ENCODE measurements at regions not wholly inside any gene's neighbourhood (a gene's known extent, or its start where the extent isn't known, plus 50 kb on each side); places are given as distances from the start of the nearest gene placed in this dataset.

DNA sequence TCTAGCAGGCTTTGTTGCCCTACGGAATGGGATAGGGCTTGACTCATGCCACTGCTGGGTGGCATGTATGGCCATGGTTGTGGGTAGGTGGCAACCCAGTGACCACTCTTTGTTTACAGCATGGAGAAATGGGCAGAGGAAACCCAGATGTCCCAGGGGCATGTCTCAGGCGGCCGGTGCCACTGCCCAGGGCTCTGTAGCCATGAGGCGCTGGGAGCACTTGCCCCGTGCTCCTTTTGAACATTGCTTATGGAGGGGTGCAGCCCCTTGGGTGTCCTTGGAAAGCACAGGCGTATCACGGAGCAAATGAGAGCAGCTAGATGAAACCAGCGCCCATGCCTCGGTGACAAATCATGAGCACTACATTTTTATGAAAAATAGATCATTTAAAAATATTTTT lies 212.5 kb upstream of the ECI2 start:
- no peak for DNase-seq

DNA sequence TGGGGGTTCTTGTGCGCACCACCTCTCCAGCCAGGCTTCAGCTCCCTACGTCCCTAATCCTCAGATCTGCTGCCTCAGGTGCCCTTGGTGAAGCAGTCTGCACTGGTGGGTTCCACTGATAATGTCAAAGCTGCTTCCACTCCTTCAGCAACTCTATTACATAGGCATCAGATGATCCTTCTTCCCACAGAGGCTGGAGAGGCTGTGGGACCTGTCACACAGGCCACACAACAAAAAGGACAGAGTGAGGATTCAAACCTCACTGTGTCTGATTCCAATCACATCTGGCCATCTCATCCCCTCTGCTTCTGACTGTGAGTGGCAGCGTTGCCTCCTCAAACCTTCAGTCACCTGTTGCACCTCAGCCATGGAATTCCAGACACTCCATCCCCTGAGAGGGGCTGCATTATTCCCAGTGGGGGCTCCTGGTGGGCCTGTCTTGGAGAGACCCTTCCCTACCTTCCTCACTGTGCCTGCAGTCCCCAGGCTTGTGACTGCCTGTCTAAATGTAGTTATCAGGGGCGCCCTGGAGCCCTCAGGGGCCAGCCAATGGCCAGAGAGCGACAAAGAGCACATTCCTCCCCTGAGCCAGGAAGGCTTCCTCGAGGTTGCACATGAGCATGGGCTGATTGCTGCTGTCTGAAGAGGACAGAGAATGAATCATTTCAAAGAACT lies 211.4 kb upstream of the ECI2 start:
- no peak for DNase-seq

DNA sequence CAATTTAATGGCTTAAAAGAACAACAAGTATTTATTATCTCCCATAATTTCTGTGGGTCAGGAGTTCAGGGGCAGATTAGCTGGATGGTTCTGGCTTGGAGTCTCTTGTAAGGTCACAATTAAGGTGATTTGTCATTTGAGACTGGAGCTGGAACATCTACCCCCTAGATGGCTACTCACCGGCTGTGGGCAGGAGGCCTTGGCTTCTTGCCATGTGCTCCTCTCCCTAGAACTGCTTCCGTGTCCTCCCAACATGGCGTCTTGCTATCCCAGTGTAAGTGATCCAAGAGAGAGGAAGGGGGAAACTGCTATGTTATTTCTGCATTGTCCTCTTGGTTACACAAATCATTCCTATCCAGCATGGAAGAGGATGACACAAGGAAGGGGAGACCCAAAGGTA lies 210.2 kb upstream of the ECI2 start:
- no peak for DNase-seq

DNA sequence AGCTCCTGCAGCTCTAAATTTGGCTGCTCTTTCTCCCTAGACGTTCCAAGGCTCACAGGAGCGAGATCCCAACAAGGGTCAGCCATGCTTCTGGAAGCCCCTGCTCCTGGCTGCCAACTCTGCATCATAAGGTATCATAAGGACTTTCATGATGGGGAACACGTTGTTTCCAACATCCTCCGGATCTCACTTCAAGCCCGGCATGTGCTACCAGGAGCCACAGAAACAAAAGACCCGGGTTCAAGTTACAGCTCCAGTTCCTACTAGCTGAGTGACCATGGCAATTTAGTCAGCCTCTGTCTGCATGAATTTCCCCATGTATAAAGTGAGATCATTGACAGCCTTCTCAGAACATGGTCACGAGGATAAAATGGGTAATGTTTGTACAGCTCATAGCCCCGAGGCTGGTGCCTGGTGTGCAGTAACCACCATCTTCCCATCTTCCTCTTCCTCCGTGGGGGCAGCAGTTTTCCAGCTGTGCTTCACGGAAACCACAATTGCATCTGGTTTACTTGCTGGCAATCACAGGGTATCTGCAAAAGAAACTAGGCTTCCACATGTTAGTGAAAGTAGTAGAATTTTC lies 209.0 kb upstream of the ECI2 start:
- DNase-seq, result no peak

DNA sequence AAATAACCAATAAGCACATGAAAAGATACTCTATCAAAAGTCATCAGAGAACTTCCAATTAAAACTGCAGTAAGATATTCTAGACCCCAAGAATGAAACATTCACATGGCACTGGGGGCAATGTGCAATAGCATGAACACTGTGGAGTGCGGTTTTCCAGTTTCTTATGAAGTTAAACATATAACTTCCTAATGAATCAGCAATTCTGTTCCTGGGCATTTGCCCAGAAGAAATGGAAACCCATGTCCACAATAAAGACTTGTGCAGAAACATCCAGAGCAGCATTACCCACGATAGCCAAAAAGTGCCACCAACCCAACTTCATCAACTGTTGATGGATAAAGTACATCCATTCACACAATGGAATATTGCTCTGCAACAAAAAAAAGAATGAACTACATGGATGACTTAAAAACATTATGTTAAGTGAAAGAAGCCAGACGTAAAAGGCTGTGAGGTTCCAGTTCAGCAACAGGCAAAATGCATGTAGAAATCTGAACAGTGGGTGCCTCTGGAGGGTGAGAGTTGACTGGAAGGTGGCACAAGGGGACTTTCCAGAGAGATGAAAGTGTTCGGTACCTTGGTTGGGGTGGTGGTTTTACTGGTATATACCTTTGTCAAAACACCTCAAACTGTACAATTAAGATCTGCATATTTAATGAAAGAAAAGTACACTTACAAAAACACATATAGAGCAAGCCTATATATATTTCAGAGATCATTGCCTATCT lies 207.2 kb upstream of the ECI2 start:
- DNase-seq, result no peak

DNA sequence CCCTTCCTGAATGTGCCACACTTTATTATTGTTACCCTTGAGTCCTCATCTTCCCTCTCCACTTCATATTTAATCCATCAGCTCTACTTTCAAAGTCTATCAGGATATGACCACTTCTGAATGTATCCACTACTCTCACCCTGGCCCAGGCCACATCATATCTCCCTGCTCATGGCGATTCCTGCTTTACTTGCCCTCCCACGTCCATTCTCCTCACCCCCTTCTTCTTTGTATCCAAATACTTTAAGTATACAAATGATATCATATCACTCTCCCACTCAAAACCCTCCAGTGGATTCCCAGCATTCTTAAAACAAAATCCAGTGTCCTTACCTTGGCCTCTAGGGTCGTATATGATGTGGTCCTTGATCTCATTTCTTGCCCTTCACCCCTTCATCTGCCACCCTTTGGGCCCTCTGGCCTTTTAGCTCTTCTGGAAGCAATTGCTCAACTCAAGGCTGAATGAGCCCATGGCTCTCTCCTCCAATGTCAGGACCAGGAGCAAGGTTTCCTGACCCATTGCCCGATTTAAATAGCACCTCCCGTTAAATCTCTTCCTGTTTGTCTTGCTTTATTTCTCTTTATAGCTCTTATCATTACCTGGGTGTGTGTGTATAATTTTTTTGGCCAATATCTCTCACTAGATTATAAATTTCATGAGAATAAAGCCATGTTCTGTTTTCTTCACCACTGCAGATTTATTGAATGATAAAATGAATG lies 205.9 kb upstream of the ECI2 start:
- DNase-seq, result no peak

DNA sequence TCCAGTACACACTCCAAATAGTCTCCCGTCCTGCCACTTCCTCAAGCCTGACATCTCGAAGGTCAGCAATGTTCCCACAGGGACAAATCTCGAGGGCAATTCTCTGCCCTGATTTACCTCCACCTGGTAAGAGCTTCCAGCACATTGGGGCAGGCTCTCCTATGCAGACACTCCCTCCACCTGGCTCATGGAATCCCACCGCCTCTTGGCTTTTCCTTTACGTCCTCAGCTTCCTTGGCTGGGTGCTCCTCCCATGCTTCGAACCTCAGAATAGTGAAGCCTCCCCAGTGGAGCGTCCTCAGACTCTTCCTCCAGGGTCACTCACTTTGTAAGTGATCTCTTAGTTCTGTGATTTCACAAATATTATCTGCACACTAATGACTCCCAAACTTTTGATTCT lies 205.2 kb upstream of the ECI2 start:
- DNase-seq, result no peak

DNA sequence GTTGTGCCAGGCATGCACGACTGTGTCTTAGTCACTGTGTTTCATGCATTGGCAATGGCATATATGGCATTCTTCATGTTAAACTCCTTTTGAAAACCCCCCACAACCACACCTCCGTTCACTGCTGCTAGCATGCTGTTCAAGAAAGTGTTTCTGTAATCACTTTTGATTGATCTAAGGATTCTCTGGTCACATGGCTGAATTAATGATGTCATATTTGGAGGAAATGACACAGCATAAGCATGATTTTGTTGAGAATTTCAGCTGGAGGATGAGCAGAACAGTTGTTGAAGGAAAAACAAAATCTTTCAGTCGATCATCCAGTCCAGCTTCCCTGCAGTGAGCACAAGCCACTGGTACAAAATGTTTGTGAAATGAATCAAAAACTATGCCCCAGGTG lies 203.5 kb upstream of the ECI2 start:
- DNase-seq, result no peak

DNA sequence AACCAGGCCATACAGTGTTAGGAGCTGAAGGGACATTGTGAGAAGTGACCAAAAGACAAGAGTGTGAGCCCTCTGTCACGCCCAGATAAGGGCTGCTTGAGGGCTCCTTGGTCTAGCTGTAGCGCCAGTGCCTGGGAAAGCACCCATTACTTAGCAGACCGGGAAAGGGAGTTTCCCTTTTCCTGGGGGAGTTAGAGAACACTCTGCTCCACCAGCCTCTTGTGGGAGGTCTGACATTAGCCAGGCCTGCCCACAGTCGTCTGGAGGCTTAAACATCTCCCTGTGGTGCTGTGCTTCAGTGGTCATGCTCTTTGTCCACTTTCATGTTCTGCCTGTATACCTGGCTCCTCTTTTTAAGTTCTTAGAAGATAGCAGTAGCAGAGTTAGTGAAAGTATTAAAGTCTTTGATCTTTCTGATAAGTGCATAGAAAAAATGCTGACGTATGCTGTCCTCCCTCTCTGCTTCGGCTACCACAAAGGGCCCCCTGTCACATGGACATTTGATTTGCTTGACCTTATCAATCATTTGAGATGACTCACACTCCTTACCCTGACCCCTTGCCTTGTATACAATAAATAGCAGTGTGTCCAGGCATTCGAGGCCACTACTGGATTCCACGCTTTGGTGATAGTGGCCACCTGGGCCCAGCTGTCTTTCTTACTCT lies 201.5 kb upstream of the ECI2 start:
- no peak for DNase-seq

DNA sequence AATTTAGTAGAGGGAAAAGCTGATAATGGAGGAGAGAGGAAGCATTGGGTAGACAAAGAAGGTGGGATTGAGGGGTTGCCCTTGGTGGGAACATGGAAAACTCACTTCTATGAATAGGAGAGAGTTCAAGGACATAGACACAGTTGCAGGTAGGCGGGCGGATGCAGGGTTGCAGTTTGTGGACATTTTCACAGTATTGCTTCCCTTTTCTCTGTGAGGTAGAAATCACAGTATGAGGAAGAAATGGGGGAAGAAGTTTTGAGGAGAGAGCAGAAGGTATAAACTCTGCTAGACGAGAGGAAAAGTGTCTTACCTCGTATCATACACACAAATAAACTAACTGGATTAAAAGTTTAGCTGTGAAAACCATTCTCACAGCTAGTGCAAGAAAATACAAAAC lies 200.7 kb upstream of the ECI2 start:
- DNase-seq, result no peak

DNA sequence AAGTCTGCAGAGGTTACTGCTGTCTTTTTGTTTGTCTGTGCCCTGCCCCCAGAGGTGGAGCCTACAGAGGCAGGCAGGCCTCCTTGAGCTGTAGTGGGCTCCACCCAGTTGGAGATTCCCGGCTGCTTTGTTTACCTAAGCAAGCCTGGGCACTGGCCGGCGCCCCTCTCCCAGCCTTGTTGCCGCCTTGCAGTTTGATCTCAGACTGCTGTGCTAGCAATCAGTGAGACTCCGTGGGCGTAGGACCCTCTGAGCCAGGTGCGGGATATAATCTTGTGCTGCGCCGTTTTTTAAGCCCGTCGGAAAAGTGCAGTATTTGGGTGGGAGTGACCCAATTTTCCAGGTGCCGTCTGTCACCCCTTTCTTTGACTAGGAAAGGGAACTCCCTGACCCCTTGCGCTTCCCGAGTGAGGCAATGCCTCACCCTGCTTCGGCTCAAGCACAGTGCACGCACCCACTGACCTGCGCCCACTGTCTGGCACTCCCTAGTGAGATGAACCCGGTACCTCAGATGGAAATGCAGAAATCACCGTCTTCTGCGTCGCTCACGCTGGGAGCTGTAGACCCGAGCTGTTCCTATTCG lies 198.9 kb upstream of the ECI2 start:
- peak; percentile 29 for DNase-seq

DNA sequence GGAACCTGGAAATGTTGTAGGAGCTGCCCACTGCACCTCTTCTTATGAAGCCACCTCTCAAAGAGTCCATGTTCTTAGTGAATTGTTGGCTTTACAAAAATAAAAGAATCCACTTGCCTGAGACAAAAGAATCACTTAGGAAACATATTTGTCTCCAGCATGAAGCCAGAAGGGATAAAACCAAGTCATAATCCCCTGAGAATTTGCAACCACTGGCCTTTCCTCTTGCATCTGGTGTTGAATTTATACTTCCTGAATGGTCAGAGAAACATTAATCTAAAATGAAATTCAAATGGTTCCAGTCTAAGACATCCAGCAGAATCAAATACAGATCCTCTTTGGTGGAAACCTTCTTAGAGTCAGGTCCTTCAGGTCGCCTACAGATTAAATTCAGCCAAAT lies 192.5 kb upstream of the ECI2 start:
- no peak for DNase-seq

DNA sequence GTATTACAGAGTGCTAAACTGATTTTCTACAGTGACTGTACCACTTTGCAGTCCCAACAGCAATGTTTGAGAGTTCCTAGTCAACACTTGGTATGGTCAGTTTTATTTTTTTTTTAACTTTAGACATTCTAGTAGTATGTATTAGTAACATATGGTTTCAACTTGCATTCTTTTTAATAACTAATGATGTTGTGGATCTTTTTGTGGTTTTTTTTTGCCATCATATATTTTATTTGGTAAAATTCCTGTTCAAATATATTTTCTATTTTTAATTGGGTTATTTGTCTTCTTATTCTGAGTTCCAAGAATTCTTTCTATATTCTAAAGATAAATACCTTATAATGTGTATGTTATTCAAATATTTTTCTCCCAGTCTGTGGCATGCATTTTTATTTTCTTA lies 189.4 kb upstream of the ECI2 start:
- no peak for DNase-seq

DNA sequence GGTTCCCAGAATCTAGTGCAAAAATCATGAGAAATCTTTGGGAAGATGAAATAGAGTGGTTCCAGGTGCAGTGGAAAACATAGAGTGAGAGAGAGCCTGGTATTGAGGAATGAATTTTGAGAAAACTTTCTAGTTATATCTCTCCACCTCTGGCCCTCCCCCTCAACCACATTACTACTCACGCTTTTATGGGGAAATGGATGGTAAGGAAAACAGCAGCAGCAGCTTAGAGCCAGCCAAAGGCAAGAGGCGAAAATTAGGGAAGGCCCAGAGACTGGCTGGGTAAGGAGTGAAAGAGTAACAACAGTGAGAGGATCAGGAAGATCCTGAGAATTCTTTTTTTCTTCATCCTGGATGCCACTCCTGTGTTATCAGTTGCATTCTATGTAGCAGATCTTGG lies 187.9 kb upstream of the ECI2 start:
- no peak for DNase-seq

DNA sequence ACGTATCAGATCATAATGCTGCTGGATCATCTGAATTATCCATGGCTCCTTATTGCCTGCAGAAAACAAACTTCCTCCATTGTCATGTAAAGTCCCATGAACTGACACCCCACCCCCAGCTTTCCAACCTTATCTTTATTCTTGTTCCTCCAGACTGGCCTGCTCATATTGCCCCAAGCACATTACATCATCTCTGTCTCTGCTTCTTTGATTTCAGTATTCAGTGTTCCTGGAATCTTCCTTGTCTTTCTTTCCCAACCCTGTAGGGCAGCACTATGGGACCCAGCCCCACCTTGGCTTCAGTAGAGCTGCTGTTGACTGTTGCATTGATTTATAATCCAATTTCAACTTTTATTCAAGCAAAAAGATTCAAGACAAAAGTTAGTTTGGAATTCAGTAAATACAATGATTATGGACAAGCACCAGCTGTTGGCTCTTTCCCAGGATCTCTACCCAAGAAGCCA lies 187.5 kb upstream of the ECI2 start:
- no peak for DNase-seq

DNA sequence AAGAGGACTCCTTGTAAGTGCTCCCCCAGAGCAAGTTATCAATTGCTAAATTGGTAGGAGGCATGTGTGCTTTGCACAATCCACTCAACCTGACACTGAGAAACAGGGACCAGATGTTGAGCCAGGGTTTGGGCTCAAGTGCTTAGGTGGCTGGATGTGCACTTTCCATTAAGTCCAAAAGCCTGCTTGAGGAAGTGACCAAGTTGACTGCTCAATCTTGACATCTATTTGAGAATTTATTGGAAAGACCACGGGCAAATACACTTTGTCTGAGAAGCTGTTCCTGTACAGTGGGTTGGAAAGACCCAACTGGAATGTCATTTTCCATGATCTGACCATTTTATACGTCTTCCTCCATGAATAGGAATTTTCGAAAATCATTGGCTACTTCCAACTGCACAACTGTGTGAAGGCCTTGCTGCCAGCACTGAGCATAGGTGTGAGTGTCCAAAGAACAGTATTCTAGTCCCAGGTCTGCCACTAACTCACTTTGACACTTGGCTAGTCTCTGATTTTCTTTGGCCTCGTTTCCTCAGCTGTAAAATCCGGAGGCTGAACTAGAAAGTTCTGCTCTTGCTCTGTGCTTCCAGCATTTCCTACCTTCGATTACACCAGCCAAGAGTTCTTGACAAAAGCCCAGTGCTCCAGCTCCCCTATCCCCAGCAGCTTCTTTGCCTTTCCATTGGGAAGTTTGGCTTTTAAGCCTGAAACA lies 186.9 kb upstream of the ECI2 start:
- no peak for DNase-seq

DNA sequence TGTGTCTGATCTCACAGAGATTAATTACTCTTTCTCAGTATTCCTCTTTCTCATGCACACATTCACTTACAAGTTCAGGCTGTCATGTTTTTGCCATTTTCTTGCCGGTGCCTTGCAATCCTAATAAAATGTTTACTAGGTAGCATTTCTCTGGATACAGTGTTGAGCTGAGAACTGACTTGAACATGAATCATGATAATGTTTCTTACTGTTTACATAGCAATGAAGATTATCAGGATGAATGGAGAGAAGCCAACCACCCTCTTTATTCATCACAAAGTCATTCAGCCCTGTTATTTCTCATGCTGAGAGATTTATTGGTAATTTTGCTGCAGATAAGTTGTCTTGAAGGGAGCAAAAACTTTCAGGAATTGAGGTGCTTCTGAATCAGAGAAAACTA lies 185.5 kb upstream of the ECI2 start:
- DNase-seq, result no peak

DNA sequence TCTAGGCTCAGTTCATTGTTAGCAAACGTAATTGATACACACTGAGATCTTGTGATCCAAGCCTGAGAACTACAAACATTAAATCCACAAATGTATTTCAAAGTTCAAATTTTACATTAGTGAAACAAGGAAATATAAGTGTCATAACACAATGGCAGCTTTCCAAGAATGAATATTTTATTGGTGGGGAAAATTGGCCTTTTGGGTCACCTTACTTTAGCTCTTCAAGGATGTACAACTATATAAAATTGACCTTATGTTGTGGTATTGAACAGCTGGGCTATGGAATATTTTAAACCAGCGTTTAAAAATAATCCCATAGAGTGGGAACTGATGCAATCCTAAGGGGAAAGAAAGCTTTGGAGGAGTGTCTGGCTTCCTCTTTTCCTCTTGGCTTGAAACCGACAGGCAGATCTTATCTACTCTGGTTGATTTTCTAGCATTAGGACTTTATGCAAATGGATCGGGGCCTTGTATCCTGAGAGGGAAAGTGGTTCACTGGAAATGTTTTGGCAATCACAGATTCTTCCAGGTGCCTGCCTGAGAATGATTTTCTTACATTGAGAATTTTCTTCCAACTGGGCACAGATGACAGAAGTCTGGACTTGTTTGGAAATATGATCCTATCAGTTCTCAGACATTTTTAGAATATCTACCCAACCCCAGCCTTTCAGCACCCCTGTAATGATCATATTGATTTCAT lies 184.8 kb upstream of the ECI2 start:
- peak; percentile 54 for DNase-seq

DNA sequence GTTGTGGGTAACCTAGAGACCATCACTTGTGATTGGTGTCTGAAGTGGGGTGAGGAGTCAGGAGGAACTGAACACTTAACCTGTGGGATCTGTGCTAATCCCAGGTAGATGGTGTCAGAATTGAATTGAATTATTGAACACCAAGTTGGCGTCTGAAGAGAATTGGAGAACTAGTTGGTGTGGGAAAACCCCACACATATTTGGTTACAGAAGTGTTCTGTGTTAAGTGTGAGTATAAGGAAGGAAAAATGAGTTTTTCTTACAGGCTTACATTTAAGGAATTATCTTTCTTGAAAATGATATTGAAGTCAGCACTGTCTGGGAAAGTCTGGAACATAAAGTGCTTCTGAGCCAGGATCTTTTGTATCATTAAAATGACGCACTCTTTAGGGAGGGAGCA lies 182.9 kb upstream of the ECI2 start:
- DNase-seq, result no peak

DNA sequence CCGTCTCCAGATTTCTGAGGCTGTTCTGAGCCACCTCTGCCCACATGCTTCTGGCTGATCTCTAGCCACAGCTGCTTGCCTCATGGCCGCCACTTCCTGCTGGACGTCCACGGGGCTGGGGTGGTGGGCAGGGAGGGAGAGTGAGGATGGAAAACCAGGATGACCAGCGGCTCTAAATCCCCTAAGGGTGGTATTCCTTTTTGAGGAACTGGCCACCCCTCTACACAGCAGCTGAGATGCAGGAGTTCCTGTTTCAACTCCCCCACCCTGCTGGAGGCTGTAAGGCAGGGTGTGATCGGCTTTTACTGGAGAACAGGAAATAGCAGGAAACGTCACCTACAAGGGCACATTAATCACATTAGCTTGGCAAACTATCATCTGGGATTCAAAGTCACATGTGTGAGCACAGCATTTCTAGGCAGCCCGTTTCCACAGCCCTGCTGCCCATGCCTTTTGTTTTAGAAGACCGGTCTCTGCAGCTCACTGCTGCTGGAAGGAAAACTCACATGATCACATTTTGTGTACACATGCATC lies 181.6 kb upstream of the ECI2 start:
- no peak for DNase-seq

DNA sequence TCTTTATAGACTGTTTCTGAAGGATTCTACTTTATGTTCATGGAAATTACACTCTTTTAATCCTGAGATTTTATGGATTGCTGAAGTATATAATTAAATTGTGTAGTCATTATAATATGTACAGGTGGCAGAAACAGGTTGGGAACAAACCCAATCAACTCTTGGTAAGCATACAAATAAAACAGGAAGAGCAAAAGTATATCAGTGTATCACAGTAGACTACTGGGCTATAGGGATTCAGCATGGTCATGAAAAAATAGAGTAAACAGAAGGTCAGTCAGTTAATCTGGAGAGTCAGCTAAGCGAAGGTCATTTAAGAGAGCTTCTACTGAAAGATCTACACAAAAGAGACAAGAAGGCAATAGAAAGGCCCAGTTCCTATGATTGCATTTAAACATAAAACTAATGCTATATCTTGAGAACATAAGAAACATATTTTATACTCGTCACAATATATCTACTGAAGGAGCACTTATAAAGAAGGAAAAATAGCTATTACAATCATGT lies 178.9 kb upstream of the ECI2 start:
- no peak for DNase-seq

Measured in NCI-H2171 treated with DMSO at 0.1 percent for 48 hours (cell line).